ENCODE measurements at regions not wholly inside any gene's neighbourhood (a gene's known extent, or its start where the extent isn't known, plus 50 kb on each side); places are given as distances from the start of the nearest gene placed in this dataset.

- Histone ChIP-seq H3K9me2 (replicated peaks; ENCODE audit: insufficient read depth, low read length) (no peaks in the 10 kb centered on the region), H3K27me3 (replicated peaks; ENCODE audit: insufficient read depth, low read length) (no peaks in the 10 kb centered on the region), H3K4me3 (ENCODE audit: low read length) (no peak overlapping the region), H3F3A (ENCODE audit: insufficient read depth, low read length) (no peaks in the 10 kb centered on the region), H3K27ac (ENCODE audit: low read length) (no peak overlapping the region), H4K20me1 (ENCODE audit: insufficient read depth, low read length) (no peaks in the 10 kb centered on the region), H2AFZ (ENCODE audit: low read length) (no peak overlapping the region), H3K36me3 (replicated peaks; ENCODE audit: insufficient read depth, low read length) (no peaks in the 10 kb centered on the region), H3K79me2 (ENCODE audit: low read length) (peaks cover 91% of the 10 kb centered on the region), H3K9ac (ENCODE audit: low read length) (no peak overlapping the region), H3K9me3 (replicated peaks; ENCODE audit: insufficient read depth, low read length) (no peaks in the 10 kb centered on the region), H3K4me1 (ENCODE audit: low read length) (no peaks in the 10 kb centered on the region), H3K4me2 (ENCODE audit: low read depth, low read length) (no peak overlapping the region)
- no peak for TF ChIP-seq EZH2 (optimal IDR thresholded peaks at IDR 0.05; ENCODE audit: low read depth, low read length)
- no peak for TF ChIP-seq CTCF (IDR thresholded peaks at IDR 0.05; ENCODE audit: low read length)
- no peak for TF ChIP-seq EZH2phosphoT487 (IDR thresholded peaks at IDR 0.05; ENCODE audit: low read length)
- DNase-seq, result no peak
Measured at GRCh38 chr12:124514996-124515932, 52.1 kb downstream of the NCOR2 start.

GRCh38 chr12:124514145-124514995 is 53.0 kb downstream of the NCOR2 start:
- H3K9ac ChIP-seq (ENCODE audit: low read length), result no peak overlapping the region
- H3K4me3 ChIP-seq (ENCODE audit: low read length), result no peak overlapping the region
- H3K27ac ChIP-seq (ENCODE audit: low read length), result no peak overlapping the region
- H2AFZ ChIP-seq (ENCODE audit: low read length), result no peak overlapping the region
- no peak for DNase-seq
- no peaks in the 10 kb centered on the region for H3K36me3 ChIP-seq (replicated peaks; ENCODE audit: insufficient read depth, low read length)
- no peaks in the 10 kb centered on the region for H4K20me1 ChIP-seq (ENCODE audit: insufficient read depth, low read length)
- no peaks in the 10 kb centered on the region for H3K27me3 ChIP-seq (replicated peaks; ENCODE audit: insufficient read depth, low read length)
- no peaks in the 10 kb centered on the region for H3K9me2 ChIP-seq (replicated peaks; ENCODE audit: insufficient read depth, low read length)
- no peaks in the 10 kb centered on the region for H3K9me3 ChIP-seq (replicated peaks; ENCODE audit: insufficient read depth, low read length)
- H3F3A ChIP-seq (ENCODE audit: insufficient read depth, low read length), result no peaks in the 10 kb centered on the region
- H3K79me2 ChIP-seq (ENCODE audit: low read length), result peaks cover 91% of the 10 kb centered on the region
- H3K4me2 ChIP-seq (ENCODE audit: low read depth, low read length), result no peak overlapping the region
- H3K4me1 ChIP-seq (ENCODE audit: low read length), result no peaks in the 10 kb centered on the region
- TF ChIP-seq CTCF (IDR thresholded peaks at IDR 0.05; ENCODE audit: low read length), result no peak

- Histone ChIP-seq H2AFZ (ENCODE audit: low read length) (no peak overlapping the region), H3K9me2 (replicated peaks; ENCODE audit: insufficient read depth, low read length) (no peaks in the 10 kb centered on the region), H3K4me1 (ENCODE audit: low read length) (no peaks in the 10 kb centered on the region), H3K36me3 (replicated peaks; ENCODE audit: insufficient read depth, low read length) (no peaks in the 10 kb centered on the region), H3K27ac (ENCODE audit: low read length) (no peak overlapping the region), H4K20me1 (ENCODE audit: insufficient read depth, low read length) (no peaks in the 10 kb centered on the region), H3F3A (ENCODE audit: insufficient read depth, low read length) (no peaks in the 10 kb centered on the region), H3K4me3 (ENCODE audit: low read length) (no peak overlapping the region), H3K27me3 (replicated peaks; ENCODE audit: insufficient read depth, low read length) (no peaks in the 10 kb centered on the region), H3K9me3 (replicated peaks; ENCODE audit: insufficient read depth, low read length) (no peaks in the 10 kb centered on the region), H3K79me2 (ENCODE audit: low read length) (peaks cover 89% of the 10 kb centered on the region), H3K4me2 (ENCODE audit: low read depth, low read length) (no peak overlapping the region), H3K9ac (ENCODE audit: low read length) (no peak overlapping the region)
- TF ChIP-seq EZH2 (optimal IDR thresholded peaks at IDR 0.05; ENCODE audit: low read depth, low read length), result no peak
- no peak for TF ChIP-seq EZH2phosphoT487 (IDR thresholded peaks at IDR 0.05; ENCODE audit: low read length)
- TF ChIP-seq CTCF (IDR thresholded peaks at IDR 0.05; ENCODE audit: low read length), result no peak
- no peak for DNase-seq
Measured at GRCh38 chr12:124513297-124513867, 54.0 kb downstream of the NCOR2 start.
